HEK293 (cell line): ENCODE measurements at regions not wholly inside any gene's neighbourhood (a gene's known extent, or its start where the extent isn't known, plus 50 kb on each side); places are given as distances from the start of the nearest gene placed in this dataset.

Experiments
- CTCF ChIA-PET: fragments of 350-600 bp; formaldehyde crosslinking; extraction: SDS; loops from one replicate; lab custom pipeline; 2021; ENCODE audit warnings: antibody characterized with exemption; lab: Yijun Ruan, JAX
- POLR2A ChIA-PET: fragments of 300-600 bp; formaldehyde crosslinking; extraction: SDS; loops from one replicate; lab custom pipeline; 2020; ENCODE audit warnings: antibody characterized with exemption, inconsistent platforms; lab: Yijun Ruan, JAX
- H3K27ac ChIP-seq: fragments of 200-500 bp; sonication (Bioruptor generic); 2 replicates; pipeline ENCODE4 v1.5.1; 2014; ENCODE audit warnings: low read depth, low read length, control low read depth, inconsistent platforms; ENCODE audit errors: extremely low read depth
- H3K36me3 ChIP-seq, 2 experiments: fragments of 200-500 bp in 1 of 2; sonication (Bioruptor generic) in 1 of 2; 1 replicate in 1 of 2; 2 replicates in 1 of 2; pipeline ENCODE4 v1.5.1; 2014 to 2017; ENCODE audit warnings: inconsistent platforms in 2 of 2, low read length in 2 of 2; ENCODE audit not compliant: control insufficient read depth in 2 of 2, insufficient read depth in 1 of 2
- H3K4me1 ChIP-seq: fragments of 200-500 bp; sonication (Bioruptor generic); 2 replicates; pipeline ENCODE4 v1.5.1; 2014; ENCODE audit warnings: mild to moderate bottlenecking, low read length, inconsistent platforms; ENCODE audit not compliant: control insufficient read depth, insufficient read depth
- H3K4me3 ChIP-seq: 2 replicates; pipeline ENCODE4 v1.5.1; 2011; ENCODE audit warnings: low read depth, mild to moderate bottlenecking, control low read depth, low read length, moderate library complexity
- H3K9me3 ChIP-seq: fragments of 200-500 bp; sonication (Bioruptor generic); 2 replicates; pipeline ENCODE4 v1.5.1; 2014; ENCODE audit warnings: low read depth, low read length, inconsistent platforms; ENCODE audit not compliant: control insufficient read depth, insufficient read depth
- CTCF ChIP-seq: fragments of 450-650 bp; formaldehyde crosslinking; IDR thresholded peaks from 2 replicates; pipeline ENCODE4 v1.5.1; 2016; ENCODE audit warnings: missing biosample characterization, missing genetic modification characterization
- GLIS1 ChIP-seq: fragments of 450-650 bp; formaldehyde crosslinking; IDR thresholded peaks from 2 replicates; pipeline ENCODE4 v1.5.1; 2016; ENCODE audit warnings: missing biosample characterization, missing genetic modification characterization
- KLF17 ChIP-seq: fragments of 450-650 bp; formaldehyde crosslinking; IDR thresholded peaks from 2 replicates; pipeline ENCODE4 v1.5.1; 2016; ENCODE audit warnings: missing biosample characterization, missing genetic modification characterization
- MYNN ChIP-seq: fragments of 450-650 bp; formaldehyde crosslinking; IDR thresholded peaks from 2 replicates; pipeline ENCODE4 v1.5.1; 2016; ENCODE audit warnings: missing biosample characterization, missing genetic modification characterization, borderline replicate concordance
- OVOL3 ChIP-seq: fragments of 450-650 bp; formaldehyde crosslinking; IDR thresholded peaks from 2 replicates; pipeline ENCODE4 v1.5.1; 2016; ENCODE audit warnings: missing biosample characterization, missing genetic modification characterization
- PRDM4 ChIP-seq: fragments of 450-650 bp; formaldehyde crosslinking; IDR thresholded peaks from 2 replicates; pipeline ENCODE4 v1.5.1; 2017; ENCODE audit warnings: missing biosample characterization, missing genetic modification characterization
- SCRT2 ChIP-seq: fragments of 450-650 bp; formaldehyde crosslinking; IDR thresholded peaks from 2 replicates; pipeline ENCODE4 v1.5.1; 2016; ENCODE audit warnings: missing biosample characterization, missing genetic modification characterization
- WT1 ChIP-seq: fragments of 450-650 bp; formaldehyde crosslinking; IDR thresholded peaks from 2 replicates; pipeline ENCODE4 v1.5.1; 2016; ENCODE audit warnings: missing biosample characterization, missing genetic modification characterization
- ZBTB6 ChIP-seq: fragments of 450-650 bp; formaldehyde crosslinking; IDR thresholded peaks from 2 replicates; pipeline ENCODE4 v1.5.1; 2017; ENCODE audit warnings: missing biosample characterization, missing genetic modification characterization
- ZIC2 ChIP-seq: fragments of 450-650 bp; formaldehyde crosslinking; IDR thresholded peaks from 2 replicates; pipeline ENCODE4 v1.5.1; 2016; ENCODE audit warnings: missing biosample characterization, missing genetic modification characterization
- ZNF174 ChIP-seq: fragments of 450-650 bp; formaldehyde crosslinking; IDR thresholded peaks from 2 replicates; pipeline ENCODE4 v1.5.0; 2017; ENCODE audit warnings: missing biosample characterization, mild to moderate bottlenecking, missing genetic modification characterization
- ZNF184 ChIP-seq: fragments of 450-650 bp; IDR thresholded peaks from 2 replicates; pipeline ENCODE4 v1.5.1; 2018; ENCODE audit warnings: missing biosample characterization, mild to moderate bottlenecking, missing genetic modification characterization
- ZNF19 ChIP-seq: fragments of 450-650 bp; formaldehyde crosslinking; IDR thresholded peaks from 2 replicates; pipeline ENCODE4; 2016; ENCODE audit warnings: missing biosample characterization, missing genetic modification characterization, low read depth
- ZNF2 ChIP-seq: fragments of 450-650 bp; formaldehyde crosslinking; IDR thresholded peaks from 2 replicates; pipeline ENCODE4 v1.5.1; 2016; ENCODE audit warnings: missing biosample characterization, missing genetic modification characterization
- ZNF248 ChIP-seq: fragments of 450-650 bp; formaldehyde crosslinking; IDR thresholded peaks from 2 replicates; pipeline ENCODE4 v1.5.1; 2017; ENCODE audit warnings: missing biosample characterization, missing genetic modification characterization
- ZNF302 ChIP-seq: fragments of 450-650 bp; formaldehyde crosslinking; IDR thresholded peaks from 2 replicates; pipeline ENCODE4 v1.5.1; 2016; ENCODE audit warnings: missing biosample characterization, missing genetic modification characterization, low read depth
- ZNF335 ChIP-seq: fragments of 450-650 bp; formaldehyde crosslinking; conservative IDR thresholded peaks from 2 replicates; pipeline ENCODE4 v1.5.1; 2016; ENCODE audit warnings: missing biosample characterization, missing genetic modification characterization
- ZNF350 ChIP-seq: fragments of 450-650 bp; formaldehyde crosslinking; IDR thresholded peaks from 2 replicates; pipeline ENCODE4 v1.5.0; 2017; ENCODE audit warnings: missing biosample characterization, mild to moderate bottlenecking, missing genetic modification characterization
- ZNF37A ChIP-seq: fragments of 450-650 bp; IDR thresholded peaks from 2 replicates; pipeline ENCODE4 v1.5.1; 2018; ENCODE audit warnings: missing biosample characterization, missing genetic modification characterization
- ZNF513 ChIP-seq: fragments of 450-650 bp; IDR thresholded peaks from 2 replicates; pipeline ENCODE4 v1.5.1; 2018; ENCODE audit warnings: missing biosample characterization, missing genetic modification characterization
- ZNF514 ChIP-seq: fragments of 450-650 bp; formaldehyde crosslinking; IDR thresholded peaks from 2 replicates; pipeline ENCODE4 v1.5.1; 2016; ENCODE audit warnings: missing biosample characterization, missing genetic modification characterization
- ZNF580 ChIP-seq: fragments of 450-650 bp; formaldehyde crosslinking; IDR thresholded peaks from 2 replicates; pipeline ENCODE4 v1.5.1; 2016; ENCODE audit warnings: missing biosample characterization, missing genetic modification characterization
- ZNF624 ChIP-seq: fragments of 450-650 bp; formaldehyde crosslinking; IDR thresholded peaks from 2 replicates; pipeline ENCODE4 v1.5.1; 2017; ENCODE audit warnings: missing biosample characterization, missing genetic modification characterization

GRCh38 chr20:11332381-11332780 lies 585.3 kb upstream of the BTBD3 start (continued):
- no peak for TF ChIP-seq ZIC2 (tag by site-specific recombination)
- no peak for TF ChIP-seq ZNF2 (tag by site-specific recombination)
- no peak for TF ChIP-seq GLIS1 (tag by site-specific recombination)
- no peak for TF ChIP-seq ZBTB6
- TF ChIP-seq ZNF350: no peak
- TF ChIP-seq ZNF580 (tag by site-specific recombination): no peak
- no peak for TF ChIP-seq MYNN (tag by site-specific recombination)
- no peak for TF ChIP-seq ZNF174 (tag by site-specific recombination)
- TF ChIP-seq ZNF513 (tag by site-specific recombination): no peak

- CTCF ChIA-PET: interaction anchor here (1.8 kb wide), 1 partner anchor 128 kb away, joined by 3 read pairs; no protein-coding TSS in a partner anchor
- H3K27ac ChIP-seq: no peak overlapping the region
- H3K4me1 ChIP-seq: no peaks in the 10 kb centered on the region; the same call in 1 of the 2 replicates
- H3K36me3 ChIP-seq: no peaks in the 10 kb centered on the region
- H3K9me3 ChIP-seq: no peaks in the 10 kb centered on the region
- no peak overlapping the region for H3K4me3 ChIP-seq
- POLR2A ChIA-PET: no interaction called here
- TF ChIP-seq ZNF19 (tag by site-specific recombination) (no peak), ZNF302 (tag by site-specific recombination) (no peak), WT1 (tag by site-specific recombination) (no peak), ZNF184 (tag by site-specific recombination) (no peak), SCRT2 (tag by site-specific recombination) (no peak), ZNF37A (no peak), ZNF248 (tag by site-specific recombination) (no peak), ZNF335 (no peak), ZNF624 (tag by site-specific recombination) (no peak)
Measured at GRCh38 chr20:11333634-11334033, 584.1 kb upstream of the BTBD3 start.

GRCh38 chr20:11337361-11338130 lies 580.1 kb upstream of the BTBD3 start:
- POLR2A ChIA-PET: no interaction called here
- H3K36me3 ChIP-seq: no peaks in the 10 kb centered on the region
- no peak overlapping the region for H3K4me3 ChIP-seq
- H3K9me3 ChIP-seq: no peaks in the 10 kb centered on the region
- CTCF ChIA-PET: interaction anchor here (0.6 to 0.7 kb wide), 2 partner anchors 373 to 911 kb away, joined by 3 to 8 read pairs; no protein-coding TSS in a partner anchor
- no peak overlapping the region for H3K27ac ChIP-seq
- no peaks in the 10 kb centered on the region for H3K4me1 ChIP-seq
- no peak for TF ChIP-seq ZNF514 (tag by site-specific recombination)
- TF ChIP-seq CTCF (tag by site-specific recombination): no peak
- no peak for TF ChIP-seq PRDM4 (tag by site-specific recombination)
- TF ChIP-seq OVOL3 (tag by site-specific recombination): no peak
- no peak for TF ChIP-seq KLF17
